ENCODE measurements at regions not wholly inside any gene's neighbourhood (a gene's known extent, or its start where the extent isn't known, plus 50 kb on each side); places are given as distances from the start of the nearest gene placed in this dataset.

DNA sequence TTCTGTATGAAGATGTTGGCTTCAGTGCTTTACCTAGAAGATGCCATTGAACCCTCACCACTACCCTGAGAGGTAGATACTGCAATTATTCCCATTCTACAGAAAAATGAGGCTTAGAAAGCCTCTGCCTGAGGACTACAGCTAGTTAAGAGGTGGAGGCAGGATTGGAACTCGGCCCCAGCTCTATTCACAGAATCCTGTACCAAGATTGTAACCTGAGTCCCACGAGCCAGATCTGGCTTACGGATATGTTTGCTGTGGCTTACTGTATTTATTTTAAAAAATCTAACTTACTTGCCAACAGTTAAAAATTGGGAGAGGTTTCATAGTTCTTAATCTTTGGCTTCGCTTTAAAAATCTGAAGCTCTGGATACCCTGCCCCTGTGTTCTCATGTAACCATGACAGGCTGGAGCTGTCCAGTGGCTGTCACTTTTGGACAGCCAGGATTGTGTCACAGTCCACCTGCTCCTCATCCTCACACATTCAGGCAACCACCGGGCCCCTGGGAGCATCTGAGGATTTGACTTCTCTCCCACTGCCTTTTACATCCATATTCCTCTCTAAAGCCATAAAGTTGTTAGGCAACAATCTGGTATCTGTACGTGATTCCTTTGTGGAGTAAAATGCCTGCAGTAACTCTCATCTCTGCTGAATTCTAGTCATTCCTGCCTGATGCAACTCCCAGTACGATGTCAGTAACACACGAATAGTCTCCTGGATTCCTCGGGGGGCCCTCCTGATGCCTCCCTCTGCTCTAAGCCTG lies 160.8 kb upstream of the SERP2 start:
- DNase-seq (ENCODE audit: low read depth in 2 of 2) = no peak

DNA sequence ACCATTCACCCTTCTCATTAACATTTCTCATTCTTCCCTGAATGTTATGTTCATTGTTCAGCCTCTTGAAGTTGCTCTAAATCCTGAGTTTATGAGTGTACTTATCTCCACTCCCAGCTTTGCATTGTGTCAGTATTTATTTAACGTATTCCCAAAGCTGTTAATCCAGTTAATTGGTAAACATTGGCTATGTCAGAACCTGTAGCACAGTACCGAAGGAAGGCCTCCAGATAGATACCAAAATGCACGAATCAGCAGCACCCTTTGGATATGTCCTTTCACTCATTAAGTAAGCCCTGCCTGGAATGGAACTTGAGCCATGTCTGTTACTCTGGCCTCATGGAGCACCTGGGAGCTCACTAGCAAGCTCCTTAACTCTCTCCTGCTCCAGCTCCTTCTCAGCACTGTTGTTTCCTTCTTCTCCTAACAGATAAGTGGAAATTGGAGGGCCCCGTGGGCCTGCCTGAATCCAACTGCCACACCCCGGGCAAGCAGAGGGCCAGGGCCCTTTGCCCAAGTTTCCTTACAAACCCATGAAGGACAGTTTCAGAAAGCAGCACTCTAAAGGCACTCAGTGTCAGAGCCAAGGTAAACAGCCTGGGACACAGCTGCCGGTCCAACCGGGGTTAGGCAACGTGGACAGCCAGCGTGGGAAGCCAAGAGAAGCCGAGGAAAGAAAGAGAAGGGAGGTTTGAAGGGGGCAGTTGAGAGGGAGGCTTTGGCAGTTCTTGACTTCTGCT lies 155.0 kb upstream of the SERP2 start:
- no peak for DNase-seq (ENCODE audit: low read depth in 2 of 2)

- DNase-seq (ENCODE audit: low read depth in 2 of 2) = no peak
These were observed 153.8 kb upstream of the SERP2 start for GRCh38 chr13:44219577-44220548.

GRCh38 chr13:44220948-44221347 lies 152.7 kb upstream of the SERP2 start:
- no peak for DNase-seq (ENCODE audit: low read depth in 2 of 2)

DNA sequence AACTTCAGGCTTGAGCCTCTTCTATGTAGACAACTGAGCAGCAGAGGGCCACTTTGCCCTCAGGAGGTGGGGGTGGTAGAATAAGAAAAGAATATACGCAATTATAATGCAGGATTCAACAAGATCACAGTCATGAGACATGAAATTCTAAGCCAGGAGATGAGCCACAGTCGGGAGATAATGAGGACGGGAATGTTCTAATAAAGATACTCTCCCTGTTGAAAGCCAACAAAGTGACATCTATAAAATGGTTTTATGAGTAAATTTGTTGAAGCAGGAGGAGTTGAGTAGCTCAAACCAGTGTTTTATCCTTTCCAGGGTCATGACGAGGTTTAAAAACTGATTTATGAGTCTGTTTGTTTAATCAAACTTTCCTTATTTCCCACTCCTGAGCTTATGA lies 152.0 kb upstream of the SERP2 start:
- DNase-seq (ENCODE audit: low read depth in 2 of 2) = no peak

DNA sequence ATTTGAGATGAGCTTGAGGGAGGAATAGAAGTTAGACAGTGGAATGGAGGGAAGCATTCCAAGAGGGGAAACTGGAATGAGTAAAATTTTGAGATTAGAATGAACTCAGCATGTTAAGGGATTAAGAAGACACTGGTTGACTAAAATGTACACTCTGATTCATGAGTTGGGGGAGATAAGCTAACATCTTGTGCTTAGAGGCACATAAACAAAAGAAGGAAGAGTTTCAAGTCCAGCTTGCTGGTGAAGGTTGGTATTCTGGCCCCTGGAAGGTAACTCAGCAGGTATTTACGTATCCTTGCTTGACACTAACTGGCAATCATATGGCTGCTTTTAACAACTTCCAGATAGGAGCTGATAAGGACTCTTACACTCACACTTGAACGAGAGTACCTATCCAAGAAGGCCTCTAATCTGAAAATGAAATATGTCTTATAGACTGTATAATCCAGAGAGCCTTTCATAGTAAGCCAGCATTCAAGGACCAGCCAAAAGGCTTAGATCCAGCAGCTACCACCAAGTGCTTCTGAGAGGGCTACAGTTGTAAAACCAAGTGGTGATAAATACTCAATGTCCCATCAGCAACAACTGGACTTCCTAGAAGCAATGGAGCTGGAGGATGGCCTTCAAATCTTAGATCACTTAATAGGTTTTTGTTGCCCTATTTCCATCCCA lies 149.7 kb upstream of the SERP2 start:
- DNase-seq (ENCODE audit: low read depth in 2 of 2) = no peak

- no peak for DNase-seq (ENCODE audit: low read depth in 2 of 2)
These were observed 149.0 kb upstream of the SERP2 start for GRCh38 chr13:44224450-44225149.

- DNase-seq (ENCODE audit: low read depth in 2 of 2) = no peak
These were observed 144.1 kb upstream of the SERP2 start for GRCh38 chr13:44229371-44230030.

- DNase-seq (ENCODE audit: low read depth in 2 of 2) = no peak
These were observed 143.6 kb upstream of the SERP2 start for GRCh38 chr13:44230071-44230470.

GRCh38 chr13:44230736-44231135 lies 142.9 kb upstream of the SERP2 start:
- no peak for DNase-seq (ENCODE audit: low read depth in 2 of 2)

DNA sequence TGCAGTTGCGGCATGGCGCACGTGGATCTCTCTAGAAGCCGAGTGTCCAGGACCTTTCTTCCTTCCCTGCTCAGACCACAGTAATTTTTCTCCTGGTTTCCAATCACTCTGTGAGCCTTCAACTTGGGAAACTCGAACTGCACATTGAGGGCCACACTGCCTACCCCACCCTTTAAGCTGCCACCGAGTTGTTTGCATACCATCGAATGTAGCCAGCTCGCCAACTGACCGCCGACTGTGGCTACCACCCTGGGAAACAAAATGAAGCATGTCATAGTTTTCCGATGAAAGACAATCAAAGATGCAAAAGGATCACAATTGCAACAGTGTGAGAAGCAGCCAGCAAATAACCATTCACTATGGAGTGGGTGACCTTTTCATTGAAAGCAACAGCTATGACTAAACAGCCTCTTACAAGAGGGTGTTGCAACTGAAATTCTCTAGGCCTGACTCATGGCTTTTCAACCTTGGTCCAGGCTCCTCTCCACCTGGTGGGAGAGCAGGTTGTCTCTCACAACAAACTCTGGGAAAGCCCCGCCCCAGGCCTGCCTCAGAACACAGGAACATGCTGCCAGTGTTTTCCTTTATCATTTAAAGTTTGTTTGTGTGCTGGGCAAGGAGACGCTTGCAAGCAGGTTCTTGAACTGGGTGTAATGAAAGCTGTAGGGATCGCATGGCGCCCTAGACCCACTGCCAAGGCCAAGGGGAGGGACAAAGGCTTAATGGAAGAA lies 141.7 kb upstream of the SERP2 start:
- no peak for DNase-seq (ENCODE audit: low read depth in 2 of 2)

- DNase-seq (ENCODE audit: low read depth in 2 of 2) = no peak
These were observed 140.8 kb upstream of the SERP2 start for GRCh38 chr13:44232774-44233173.

- no peak for DNase-seq (ENCODE audit: low read depth in 2 of 2)
These were observed 139.1 kb upstream of the SERP2 start for GRCh38 chr13:44234566-44234965.

DNA sequence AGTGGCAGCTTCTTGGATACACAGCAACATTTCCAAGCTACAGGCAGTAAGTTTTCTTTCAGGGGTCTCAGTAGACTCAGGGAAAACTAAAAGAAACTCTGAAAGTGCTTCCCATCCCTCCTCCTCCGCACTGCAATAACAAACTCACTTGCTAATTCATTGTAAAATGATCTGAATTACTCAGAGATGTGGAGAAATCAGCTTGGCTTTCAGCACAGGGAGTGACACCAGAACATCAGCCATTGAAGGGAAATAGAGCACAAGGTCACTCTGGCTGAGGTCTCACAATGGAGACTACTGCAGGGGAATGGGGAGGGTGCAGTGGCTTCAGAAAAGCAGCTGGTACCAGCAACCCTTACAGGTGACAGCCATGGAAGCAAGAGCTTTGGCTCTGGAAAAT lies 137.3 kb upstream of the SERP2 start:
- DNase-seq (ENCODE audit: low read depth in 2 of 2) = no peak

DNA sequence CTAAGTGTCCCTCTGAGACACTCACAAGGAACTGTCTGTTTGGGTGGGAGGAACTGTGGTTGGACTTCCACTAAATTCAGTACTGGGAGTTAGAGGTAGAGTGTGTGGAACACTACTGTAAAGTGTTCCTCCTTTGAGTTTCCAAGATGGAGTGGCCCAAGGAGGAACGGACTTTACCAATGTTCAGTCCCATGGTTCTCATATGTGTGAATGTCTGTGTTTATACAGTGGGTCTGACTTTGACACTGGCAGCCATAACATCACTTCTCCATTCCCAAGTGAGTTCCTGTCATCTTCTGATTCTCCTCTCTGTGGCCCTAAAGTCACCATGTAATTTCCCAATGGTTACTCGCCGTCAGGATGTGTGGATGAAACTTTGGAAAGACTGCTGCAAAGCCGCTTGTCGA lies 136.8 kb upstream of the SERP2 start:
- no peak for DNase-seq (ENCODE audit: low read depth in 2 of 2)

GRCh38 chr13:44237276-44237767 lies 136.3 kb upstream of the SERP2 start:
- DNase-seq (ENCODE audit: low read depth in 2 of 2) = no peak

- no peak for DNase-seq (ENCODE audit: low read depth in 2 of 2)
These were observed 135.7 kb upstream of the SERP2 start for GRCh38 chr13:44237881-44238421.

DNA sequence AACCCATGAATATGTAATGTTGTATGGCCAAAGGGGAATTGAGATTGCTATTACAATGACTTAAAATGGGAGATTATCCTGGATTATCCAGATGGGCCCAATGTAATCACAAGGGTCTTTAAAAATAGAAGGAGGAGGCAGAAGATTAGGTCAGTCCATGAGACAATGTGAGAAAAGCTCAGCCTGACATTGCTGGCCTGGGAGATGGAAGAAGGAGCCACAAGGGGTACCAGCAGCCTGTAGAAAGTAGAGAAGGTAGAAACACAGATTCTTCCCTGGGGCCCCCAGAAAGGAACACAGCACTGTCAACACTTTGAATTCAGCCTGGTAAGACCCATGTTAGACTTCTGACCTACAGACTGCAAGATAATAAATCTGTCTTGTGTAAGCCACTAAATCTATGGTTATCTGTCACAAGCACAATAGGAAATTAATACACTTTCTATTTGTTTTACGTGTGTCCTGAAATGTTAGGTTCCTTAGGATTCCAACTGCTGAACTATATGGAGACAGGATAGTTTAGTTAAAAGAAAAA lies 132.9 kb upstream of the SERP2 start:
- no peak for DNase-seq (ENCODE audit: low read depth in 2 of 2)

DNA sequence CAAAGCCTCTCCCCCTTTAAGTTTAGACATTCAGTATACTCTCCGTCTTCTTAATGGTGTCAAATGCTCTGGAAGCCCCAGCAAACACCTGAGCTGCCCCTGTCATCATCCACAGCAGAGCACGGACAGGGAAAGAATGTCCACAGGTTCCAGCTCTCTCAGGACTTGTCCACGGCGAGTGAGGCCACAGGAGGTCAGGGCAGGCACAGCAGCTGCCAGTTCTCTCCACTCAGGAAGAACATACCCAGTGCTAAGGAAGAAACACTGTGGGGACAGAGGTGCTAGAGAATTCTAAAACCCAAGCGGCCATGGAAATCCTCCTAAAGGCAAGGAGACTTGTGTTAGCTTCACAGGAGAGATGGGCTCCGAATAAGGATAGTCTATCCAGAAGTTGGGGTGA lies 132.0 kb upstream of the SERP2 start:
- no peak for DNase-seq (ENCODE audit: low read depth in 2 of 2)
